ENCODE measurements at regions not wholly inside any gene's neighbourhood (a gene's known extent, or its start where the extent isn't known, plus 50 kb on each side); places are given as distances from the start of the nearest gene placed in this dataset.

GRCh38 chr12:4108803-4109345 lies 164.7 kb upstream of the CCND2 start:
- ChIA-PET CTCF (interaction anchor here (1.3 to 9.7 kb wide), 9 partner anchors 8 to 208 kb away, joined by 3 to 184 read pairs (median 23); partner anchors contain the start of gene CCND2), RAD21 (ENCODE audit: unreplicated experiment) (interaction anchor here (1.3 to 2.7 kb wide), 15 partner anchors 8 to 197 kb away, joined by 3 to 62 read pairs (median 12); no protein-coding TSS in a partner anchor), POLR2A (interaction anchor here (1.3 to 2.2 kb wide), 4 partner anchors 28 to 168 kb away, joined by 5 to 11 read pairs (median 6); no protein-coding TSS in a partner anchor), SMC1A (ENCODE audit: uncharacterized antibody, unreplicated experiment) (interaction anchor here (1.2 to 2.7 kb wide), 11 partner anchors 8 to 174 kb away, joined by 3 to 75 read pairs (median 12); partner anchors contain the start of gene CCND2)
- no peak for ATAC-seq
- H3K27me3 ChIP-seq (replicated peaks in 1 of 2; ENCODE audit: control insufficient read depth in 2 of 2, insufficient read depth in 2 of 2, low read length in 1 of 2): no peaks in the 10 kb centered on the region
- H3K4me1 ChIP-seq (ENCODE audit: control insufficient read depth, insufficient read depth, low read length): peaks cover 36% of the 10 kb centered on the region
- no peak overlapping the region for H3K9ac ChIP-seq (ENCODE audit: control insufficient read depth, insufficient read depth, low read length)
- no peaks in the 10 kb centered on the region for H3K79me2 ChIP-seq (ENCODE audit: control insufficient read depth, insufficient read depth, low read length)
- FAIRE-seq: no peak
- H4K20me1 ChIP-seq (ENCODE audit: control insufficient read depth, insufficient read depth): no peaks in the 10 kb centered on the region
- intact Hi-C loops (cut with micrococcal nuclease; ENCODE audit: unreplicated experiment) (no loop called here), in situ Hi-C loops (cut with MboI) (loop anchor here (5.0 kb wide), 1 partner anchor 168 kb away; no protein-coding TSS in a partner anchor)
- no peak overlapping the region for H3K4me3 ChIP-seq
- WGBS (ENCODE audit: insufficient coverage, insufficient replicate concordance, low lambda C conversion rate, missing lambda C conversion rate): 97% methylated on average over 5 of the region's 5 CpGs
- H2AFZ ChIP-seq (ENCODE audit: control insufficient read depth, low read depth, low read length): no peak overlapping the region
- TF ChIP-seq ZNF217 (IDR thresholded peaks at IDR 0.05): no peak
- BruUV-seq (replicated peaks): no TSS peak
- H3K36me3 ChIP-seq (ENCODE audit: control insufficient read depth in 2 of 2, insufficient read depth in 2 of 2, low read length in 1 of 2): no peaks in the 10 kb centered on the region; a peak in 1 of 4 replicates
- no peak for DNase-seq (ENCODE audit: low read depth, low spot score)
- no peak overlapping the region for H3K4me2 ChIP-seq (ENCODE audit: control insufficient read depth, insufficient read depth)
- no peaks in the 10 kb centered on the region; the same call in 2 of the 3 replicates for H3K9me3 ChIP-seq (replicated peaks; ENCODE audit: control insufficient read depth, insufficient read depth, low read length)
- H3K27ac ChIP-seq (ENCODE audit: control insufficient read depth, insufficient read depth): no peak overlapping the region

- no peak for DNase-seq (ENCODE audit: low read depth, low spot score)
Observed at GRCh38 chr12:4107911-4108697, 165.5 kb upstream of the CCND2 start.

More at GRCh38 chr12:4107911-4108697, 165.5 kb upstream of the CCND2 start:
- 84% methylated on average over 9 of the region's 9 CpGs for WGBS (ENCODE audit: insufficient coverage, insufficient replicate concordance, low lambda C conversion rate, missing lambda C conversion rate)
- intact Hi-C loops (cut with micrococcal nuclease; ENCODE audit: unreplicated experiment): loop anchor here (1.0 to 2.0 kb wide), 3 partner anchors 10 to 169 kb away; no protein-coding TSS in a partner anchor
- in situ Hi-C loops (cut with MboI): loop anchor here (5.0 kb wide), 1 partner anchor 169 kb away; no protein-coding TSS in a partner anchor
- Histone ChIP-seq H3K9me3 (replicated peaks; ENCODE audit: control insufficient read depth, insufficient read depth, low read length) (no peaks in the 10 kb centered on the region; the same call in 2 of the 3 replicates), H3K27me3 (replicated peaks in 1 of 2; ENCODE audit: control insufficient read depth in 2 of 2, insufficient read depth in 2 of 2, low read length in 1 of 2) (no peaks in the 10 kb centered on the region), H3K36me3 (ENCODE audit: control insufficient read depth in 2 of 2, insufficient read depth in 2 of 2, low read length in 1 of 2) (no peaks in the 10 kb centered on the region; a peak in 1 of 4 replicates), H3K4me1 (ENCODE audit: control insufficient read depth, insufficient read depth, low read length) (peaks cover 31% of the 10 kb centered on the region), H3K79me2 (ENCODE audit: control insufficient read depth, insufficient read depth, low read length) (no peaks in the 10 kb centered on the region), H3K4me2 (ENCODE audit: control insufficient read depth, insufficient read depth) (no peak overlapping the region), H2AFZ (ENCODE audit: control insufficient read depth, low read depth, low read length) (no peak overlapping the region), H3K9ac (ENCODE audit: control insufficient read depth, insufficient read depth, low read length) (no peak overlapping the region), H3K27ac (ENCODE audit: control insufficient read depth, insufficient read depth) (peak overlapping the region; percentile 50; the same call in 1 of the 2 replicates), H3K4me3 (no peak overlapping the region), H4K20me1 (ENCODE audit: control insufficient read depth, insufficient read depth) (no peaks in the 10 kb centered on the region)
- TF ChIP-seq BHLHE40 (IDR thresholded peaks at IDR 0.05; ENCODE audit: borderline replicate concordance in 1 of 2, low read depth in 2 of 2, low read length in 1 of 2): peak in 1 of 2 experiments; percentile 11; a peak in 1 of 4 replicates
- 0 out of 2 replicates have a peak, but pooled peaks have one; percentile 57 for TF ChIP-seq HDGF (IDR thresholded peaks at IDR 0.05)
- peak; percentile 70; the same call in 1 of the 2 replicates for TF ChIP-seq SMARCA5 (IDR thresholded peaks at IDR 0.05)
- TF ChIP-seq MTA2 (IDR thresholded peaks at IDR 0.05; ENCODE audit: low read depth): no peak; the same call in 1 of the 2 replicates
- TF ChIP-seq SUPT20H (IDR thresholded peaks at IDR 0.05; ENCODE audit: borderline replicate concordance, control insufficient read depth, low read depth, low read length): no peak
- peak; percentile 2; the same call in 2 of the 3 replicates for ATAC-seq
- ChIA-PET CTCF (interaction anchor here (0.6 to 4.1 kb wide), 33 partner anchors 9 to 217 kb away, joined by 3 to 107 read pairs (median 4); partner anchors contain the start of gene CCND2), RAD21 (ENCODE audit: unreplicated experiment) (interaction anchor here (0.6 to 2.7 kb wide), 32 partner anchors 9 to 214 kb away, joined by 3 to 62 read pairs (median 6); partner anchors contain the start of gene CCND2), SMC1A (ENCODE audit: uncharacterized antibody, unreplicated experiment) (interaction anchor here (0.7 to 2.7 kb wide), 30 partner anchors 8 to 223 kb away, joined by 3 to 75 read pairs (median 7); partner anchors contain the start of gene CCND2), POLR2A (interaction anchor here (0.7 to 2.1 kb wide), 13 partner anchors 9 to 168 kb away, joined by 3 to 14 read pairs (median 6); no protein-coding TSS in a partner anchor)
- BruUV-seq (replicated peaks): no TSS peak
- FAIRE-seq: no peak
